Breast epithelium (tissue), 4 donors: ENCODE measurements at regions not wholly inside any gene's neighbourhood (a gene's known extent, or its start where the extent isn't known, plus 50 kb on each side); places are given as distances from the start of the nearest gene placed in this dataset.

ENCODE experiments used
- DNase-seq, 2 donors: peaks; one replicate each; pipeline ENCODE4 v3.0.0-alpha.2; 2019; ENCODE audit warnings: low spot score in 2 of 2
- H3K27ac ChIP-seq, 2 donors: fragments of 200-600 bp; sonication (generic) in 1 of 2; one replicate each; pipeline ENCODE4 v1.5.1; 2016 to 2019; ENCODE audit warnings: mild to moderate bottlenecking in 1 of 2
- H3K27me3 ChIP-seq, 2 donors: fragments of 200-600 bp; sonication (generic) in 1 of 2; one replicate each; pipeline versions ENCODE4 v1.5.1 to v1.6.0; 2017 to 2019; ENCODE audit warnings: control low read depth in 1 of 2, mild to moderate bottlenecking in 1 of 2
- H3K36me3 ChIP-seq: fragments of 200-600 bp; one replicate; pipeline ENCODE4 v1.5.1; 2019
- H3K4me1 ChIP-seq, 2 donors: fragments of 200-600 bp; sonication (generic); one replicate each; pipeline ENCODE4 v1.5.1; 2016 to 2019; ENCODE audit warnings: control low read depth in 1 of 2
- H3K4me3 ChIP-seq, 3 donors: fragments of 200-600 bp; sonication (generic); 1 replicate in 2 of 3; 2 replicates in 1 of 3; pipeline ENCODE4 v1.5.1; 2016 to 2019; ENCODE audit warnings: mild to moderate bottlenecking in 3 of 3, moderate library complexity in 2 of 3
- H3K9me3 ChIP-seq, 2 donors: fragments of 200-600 bp; sonication (generic) in 1 of 2; one replicate each; pipeline ENCODE4 v1.5.1; 2016 to 2019; ENCODE audit warnings: control low read depth in 1 of 2
- POLR2A ChIP-seq: fragments of 450-650 bp; IDR thresholded peaks from one replicate; pipeline ENCODE4 v1.6.1; 2016; ENCODE audit warnings: antibody characterized with exemption, mild to moderate bottlenecking, moderate library complexity
- POLR2AphosphoS5 ChIP-seq, 3 donors: sonication (generic); formaldehyde crosslinking; IDR thresholded peaks; one replicate each; pipeline ENCODE4 v1.6.1; 2017; ENCODE audit warnings: antibody characterized with exemption in 3 of 3
- intact Hi-C: fragments of 100-400 bp; cut with DNase I; formaldehyde crosslinking; loops from one replicate; pipeline ENCODE4 v1.15.1; 2023; ENCODE audit warnings: low total_unique reads
- TF ChIP-seq, protein P1 (sequence below), 3 donors: fragments of 450-650 bp; IDR thresholded peaks; one replicate each; pipeline ENCODE4 v1.5.1; 2016 to 2017; ENCODE audit warnings: antibody characterized with exemption in 3 of 3, mild to moderate bottlenecking in 3 of 3, moderate library complexity in 3 of 3

DNA sequence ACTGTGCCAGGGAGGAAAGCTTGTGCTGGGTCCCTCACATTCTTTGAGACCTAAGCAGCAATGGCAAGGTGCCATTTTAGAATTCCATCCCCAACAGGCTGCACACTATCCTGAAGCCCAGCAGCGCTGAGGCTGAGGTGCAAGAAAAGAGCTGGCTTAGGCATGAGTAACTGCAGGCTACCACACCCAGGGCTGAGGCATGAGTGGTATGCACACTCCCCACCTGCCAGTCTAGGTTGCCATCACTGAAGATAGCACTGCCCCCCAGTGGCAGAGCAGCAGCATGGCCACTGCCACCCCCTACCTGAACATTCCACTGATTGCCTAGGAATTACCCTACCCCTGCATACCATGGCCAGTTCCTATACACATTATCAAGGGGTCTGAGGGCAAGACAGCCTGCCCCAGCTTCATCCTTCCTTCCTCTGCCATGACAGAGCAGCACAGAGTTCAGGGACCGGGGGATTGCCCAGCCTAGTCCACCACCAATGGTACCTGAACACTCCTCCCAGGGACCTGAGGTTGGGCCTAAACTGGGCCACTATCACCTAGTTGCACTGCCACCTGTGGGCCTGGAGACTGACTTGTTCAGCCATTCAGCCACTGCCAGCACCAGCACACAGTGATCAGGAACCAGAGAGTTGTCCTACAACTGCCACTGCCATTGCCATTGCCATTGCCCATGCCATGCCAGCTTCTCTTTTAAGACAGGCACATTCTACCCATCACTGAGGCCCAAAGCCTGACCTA, 129.8 kb downstream of the SATB1 start:
- H3K4me3 ChIP-seq: no peak overlapping the region
- intact Hi-C loops: no loop called here
- H3K9me3 ChIP-seq: peaks cover 0 to 25% of the 10 kb centered on the region in 2 donors
- H3K27me3 ChIP-seq: no peaks in the 10 kb centered on the region
- TF ChIP-seq, protein P1, sequence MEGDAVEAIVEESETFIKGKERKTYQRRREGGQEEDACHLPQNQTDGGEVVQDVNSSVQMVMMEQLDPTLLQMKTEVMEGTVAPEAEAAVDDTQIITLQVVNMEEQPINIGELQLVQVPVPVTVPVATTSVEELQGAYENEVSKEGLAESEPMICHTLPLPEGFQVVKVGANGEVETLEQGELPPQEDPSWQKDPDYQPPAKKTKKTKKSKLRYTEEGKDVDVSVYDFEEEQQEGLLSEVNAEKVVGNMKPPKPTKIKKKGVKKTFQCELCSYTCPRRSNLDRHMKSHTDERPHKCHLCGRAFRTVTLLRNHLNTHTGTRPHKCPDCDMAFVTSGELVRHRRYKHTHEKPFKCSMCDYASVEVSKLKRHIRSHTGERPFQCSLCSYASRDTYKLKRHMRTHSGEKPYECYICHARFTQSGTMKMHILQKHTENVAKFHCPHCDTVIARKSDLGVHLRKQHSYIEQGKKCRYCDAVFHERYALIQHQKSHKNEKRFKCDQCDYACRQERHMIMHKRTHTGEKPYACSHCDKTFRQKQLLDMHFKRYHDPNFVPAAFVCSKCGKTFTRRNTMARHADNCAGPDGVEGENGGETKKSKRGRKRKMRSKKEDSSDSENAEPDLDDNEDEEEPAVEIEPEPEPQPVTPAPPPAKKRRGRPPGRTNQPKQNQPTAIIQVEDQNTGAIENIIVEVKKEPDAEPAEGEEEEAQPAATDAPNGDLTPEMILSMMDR (IDR thresholded peaks at IDR 0.05): no peak
- no peak for DNase-seq
- no peaks in the 10 kb centered on the region for H3K36me3 ChIP-seq
- no peaks in the 10 kb centered on the region for H3K4me1 ChIP-seq
- H3K27ac ChIP-seq: no peak overlapping the region

DNA sequence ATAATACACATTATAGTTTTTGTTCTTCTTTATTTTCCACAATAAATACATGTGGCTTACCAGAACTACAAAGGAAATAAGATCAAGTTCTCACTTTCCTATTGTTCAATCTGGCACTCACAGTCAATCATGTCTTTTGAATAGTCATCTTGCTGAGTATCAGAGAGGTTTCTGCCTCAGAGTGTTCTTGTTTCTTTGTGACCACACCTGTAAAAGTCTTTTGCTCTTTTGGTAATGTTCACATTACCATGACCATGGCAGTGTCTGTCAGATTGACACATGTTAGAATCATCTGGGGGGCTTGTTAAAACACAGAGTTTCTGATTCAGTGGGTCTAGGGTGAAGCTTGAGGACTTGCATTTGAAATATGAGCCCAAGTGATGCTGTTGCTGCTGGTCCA, 135.0 kb downstream of the SATB1 start:
- Histone ChIP-seq H3K4me3 (no peak overlapping the region), H3K27me3 (no peaks in the 10 kb centered on the region), H3K36me3 (no peaks in the 10 kb centered on the region), H3K27ac (no peak overlapping the region), H3K9me3 (peaks cover 0 to 1% of the 10 kb centered on the region in 2 donors), H3K4me1 (no peaks in the 10 kb centered on the region)
- DNase-seq: no peak
- intact Hi-C loops: loop anchor here (5.0 kb wide), 1 partner anchor 1973 kb away; no protein-coding TSS in a partner anchor
- TF ChIP-seq POLR2A (no peak), POLR2AphosphoS5 (IDR thresholded peaks at IDR 0.05) (no peak)
- TF ChIP-seq, protein P1 (IDR thresholded peaks at IDR 0.05): no peak

DNA sequence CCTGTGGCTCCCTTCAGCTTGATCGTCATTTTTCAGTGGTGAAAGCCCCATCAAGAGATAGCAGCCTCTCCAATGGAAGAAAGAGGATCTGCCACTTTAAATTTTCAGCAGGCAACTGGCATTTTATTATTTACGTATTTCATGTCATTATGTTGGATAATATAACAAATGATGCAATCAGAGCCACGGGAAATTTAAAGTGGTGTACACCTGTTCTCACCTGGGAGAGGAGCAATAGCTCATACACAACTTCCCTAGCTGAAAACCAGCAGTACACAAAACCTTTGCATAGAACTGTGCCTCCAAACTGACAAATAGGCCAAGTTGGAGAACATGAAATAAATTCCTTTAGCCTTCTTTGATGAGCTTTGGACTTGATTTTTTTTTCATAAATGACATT, 136.9 kb downstream of the SATB1 start:
- TF ChIP-seq, protein P1 (IDR thresholded peaks at IDR 0.05): no peak
- TF ChIP-seq POLR2A: no peak
- TF ChIP-seq POLR2AphosphoS5 (IDR thresholded peaks at IDR 0.05): no peak
- Histone ChIP-seq H3K27ac (no peak overlapping the region), H3K36me3 (no peaks in the 10 kb centered on the region), H3K4me1 (no peaks in the 10 kb centered on the region), H3K9me3 (no peaks in the 10 kb centered on the region), H3K4me3 (no peak overlapping the region), H3K27me3 (no peaks in the 10 kb centered on the region)
- no peak for DNase-seq
- intact Hi-C loops: no loop called here

DNA sequence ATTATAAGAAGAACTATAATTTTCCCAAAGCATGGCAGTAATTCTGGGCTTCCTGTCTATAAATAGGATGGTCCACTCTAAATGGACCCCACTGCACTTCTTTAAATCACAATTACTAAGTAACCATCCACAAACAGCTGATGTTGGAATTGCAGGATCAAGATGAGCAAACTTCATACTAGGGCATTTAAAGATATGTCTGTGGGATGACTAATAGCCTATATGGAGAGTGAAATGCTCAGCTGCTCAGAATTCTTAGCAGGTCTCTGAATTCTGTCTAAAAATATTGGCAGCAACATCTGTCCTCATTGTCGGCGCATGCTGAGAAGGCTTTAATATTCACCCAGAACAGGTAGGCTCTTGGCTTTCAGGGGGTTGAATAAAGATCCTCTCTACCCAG, 140.4 kb downstream of the SATB1 start:
- no peaks in the 10 kb centered on the region for H3K4me1 ChIP-seq
- intact Hi-C loops: no loop called here
- no peak for TF ChIP-seq POLR2AphosphoS5 (IDR thresholded peaks at IDR 0.05)
- TF ChIP-seq, protein P1 (IDR thresholded peaks at IDR 0.05): no peak
- no peak for TF ChIP-seq POLR2A
- no peaks in the 10 kb centered on the region for H3K27me3 ChIP-seq
- no peak for DNase-seq
- no peaks in the 10 kb centered on the region for H3K36me3 ChIP-seq
- H3K9me3 ChIP-seq: no peaks in the 10 kb centered on the region
- no peak overlapping the region for H3K27ac ChIP-seq
- H3K4me3 ChIP-seq: no peak overlapping the region

DNA sequence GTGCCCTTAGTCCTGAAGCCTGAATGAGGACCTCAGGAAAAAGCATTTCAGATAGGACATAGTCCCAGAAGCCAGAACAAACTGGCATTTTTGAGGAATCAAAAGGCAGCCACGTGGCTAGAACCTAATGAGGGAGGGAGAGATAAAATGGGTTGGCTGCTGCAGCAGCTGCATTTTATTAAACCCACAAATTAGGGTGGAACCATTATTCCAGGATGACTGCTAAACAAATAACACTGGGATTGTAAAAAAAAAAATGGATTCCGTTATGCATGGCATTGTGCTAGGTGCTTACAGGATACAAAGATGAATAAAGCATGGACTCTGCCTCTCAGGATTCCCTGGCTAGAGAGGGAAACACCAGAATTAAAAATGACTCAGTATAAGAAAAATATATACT, 141.5 kb downstream of the SATB1 start:
- Histone ChIP-seq H3K4me3 (no peak overlapping the region), H3K27me3 (no peaks in the 10 kb centered on the region)
- no peak for DNase-seq

More for the DNA sequence above, 141.5 kb downstream of the SATB1 start:
- Histone ChIP-seq H3K36me3 (no peaks in the 10 kb centered on the region), H3K27ac (no peak overlapping the region), H3K9me3 (no peaks in the 10 kb centered on the region), H3K4me1 (no peaks in the 10 kb centered on the region)
- intact Hi-C loops: no loop called here
- TF ChIP-seq POLR2A (no peak), POLR2AphosphoS5 (IDR thresholded peaks at IDR 0.05) (no peak)
- TF ChIP-seq, protein P1 (IDR thresholded peaks at IDR 0.05): no peak
